H9 (cell line): ENCODE measurements at regions not wholly inside any gene's neighbourhood (a gene's known extent, or its start where the extent isn't known, plus 50 kb on each side); places are given as distances from the start of the nearest gene placed in this dataset.

ENCODE experiments used
- DNase-seq: peaks from one replicate; pipeline ENCODE4 v3.0.0-alpha.2; 2017
- H2AFZ ChIP-seq: one replicate; pipeline ENCODE4 v1.6.1; 2013; ENCODE audit warnings: mild to moderate bottlenecking, low read length, control low read depth, moderate library complexity
- H2AK5ac ChIP-seq: 2 replicates; pipeline ENCODE4 v1.6.1; 2013; ENCODE audit warnings: low read length, control low read depth, mixed read lengths; ENCODE audit not compliant: insufficient read length
- H2BK120ac ChIP-seq: one replicate; pipeline ENCODE4 v1.6.1; 2013; ENCODE audit warnings: low read depth, mild to moderate bottlenecking, low read length, control low read depth, inconsistent platforms; ENCODE audit not compliant: poor library complexity, severe bottlenecking
- H2BK12ac ChIP-seq: 2 replicates; pipeline ENCODE4 v1.6.1; 2013; ENCODE audit warnings: low read length, control low read depth, mixed read lengths, low read depth; ENCODE audit not compliant: insufficient read length
- H2BK15ac ChIP-seq: 2 replicates; pipeline ENCODE4 v1.6.1; 2013; ENCODE audit warnings: low read depth, low read length, control low read depth
- H2BK20ac ChIP-seq: one replicate; pipeline ENCODE4 v1.6.1; 2013; ENCODE audit warnings: low read depth, mild to moderate bottlenecking, low read length, control low read depth, inconsistent platforms; ENCODE audit not compliant: poor library complexity, severe bottlenecking
- H2BK5ac ChIP-seq: 2 replicates; pipeline ENCODE4 v1.6.1; 2013; ENCODE audit warnings: low read length, control low read depth, mixed read lengths; ENCODE audit not compliant: insufficient read length
- H3K14ac ChIP-seq: 2 replicates; pipeline ENCODE4 v1.6.1; 2013; ENCODE audit warnings: low read length, control low read depth; ENCODE audit not compliant: insufficient read depth
- H3K18ac ChIP-seq: 2 replicates; pipeline ENCODE4 v1.6.1; 2013; ENCODE audit warnings: low read depth, mild to moderate bottlenecking, mixed read lengths, low read length, control low read depth; ENCODE audit not compliant: insufficient read length
- H3K23ac ChIP-seq: 2 replicates; pipeline ENCODE4 v1.6.1; 2013; ENCODE audit warnings: low read length, control low read depth, mixed read lengths, low read depth; ENCODE audit not compliant: insufficient read length
- H3K23me2 ChIP-seq: 2 replicates; pipeline ENCODE4 v1.6.1; 2013; ENCODE audit warnings: low read depth, mild to moderate bottlenecking, mixed read lengths, low read length, control low read depth; ENCODE audit not compliant: insufficient read length, poor library complexity, severe bottlenecking
- H3K27ac ChIP-seq: 2 replicates; pipeline ENCODE4 v1.5.1; 2013; ENCODE audit warnings: low read length, control low read depth, mixed read lengths, low read depth; ENCODE audit not compliant: insufficient read length
- H3K27me3 ChIP-seq: 2 replicates; pipeline ENCODE4 v1.6.1; 2013; ENCODE audit warnings: low read length, control low read depth, inconsistent platforms; ENCODE audit not compliant: insufficient read depth
- H3K4ac ChIP-seq: 2 replicates; pipeline ENCODE4 v1.6.1; 2013; ENCODE audit warnings: low read depth, mild to moderate bottlenecking, control low read depth, inconsistent platforms, low read length, moderate library complexity
- H3K4me1 ChIP-seq: 2 replicates; pipeline ENCODE4 v1.6.1; 2013; ENCODE audit warnings: low read length, control low read depth, inconsistent platforms; ENCODE audit not compliant: insufficient read depth
- H3K4me2 ChIP-seq: 2 replicates; pipeline ENCODE4 v1.6.1; 2013; ENCODE audit warnings: low read length, control low read depth, mixed read lengths; ENCODE audit not compliant: insufficient read length, insufficient read depth
- H3K56ac ChIP-seq: 2 replicates; pipeline ENCODE4 v1.6.1; 2013; ENCODE audit warnings: low read depth, mild to moderate bottlenecking, mixed read lengths, low read length, control low read depth; ENCODE audit not compliant: insufficient read length
- H3K79me1 ChIP-seq: 2 replicates; pipeline ENCODE4 v1.6.1; 2013; ENCODE audit warnings: low read depth, mild to moderate bottlenecking, moderate library complexity, low read length, control low read depth, inconsistent platforms; ENCODE audit not compliant: insufficient read depth, poor library complexity, severe bottlenecking
- H3K79me2 ChIP-seq: 2 replicates; pipeline ENCODE4 v1.6.1; 2013; ENCODE audit warnings: low read length, control low read depth, inconsistent platforms; ENCODE audit not compliant: insufficient read depth
- H3K9ac ChIP-seq: 2 replicates; pipeline ENCODE4 v1.6.1; 2013; ENCODE audit warnings: low read length, control low read depth, mixed read lengths; ENCODE audit not compliant: insufficient read length; ENCODE audit errors: extremely low read depth
- H3K9me3 ChIP-seq: one replicate; pipeline ENCODE4 v1.6.1; 2013; ENCODE audit warnings: low read depth, low read length, inconsistent platforms; ENCODE audit not compliant: control insufficient read depth
- H3T11ph ChIP-seq: one replicate; pipeline ENCODE4 v1.6.1; 2013; ENCODE audit warnings: mild to moderate bottlenecking, low read length, control low read depth, inconsistent platforms
- H4K20me1 ChIP-seq: one replicate; pipeline ENCODE4 v1.6.1; 2013; ENCODE audit not compliant: control insufficient read depth, insufficient read length, insufficient read depth
- H4K5ac ChIP-seq: 2 replicates; pipeline ENCODE4 v1.6.1; 2013; ENCODE audit warnings: low read depth, mild to moderate bottlenecking, mixed read lengths, low read length, control low read depth; ENCODE audit not compliant: insufficient read length
- H4K8ac ChIP-seq: replicated peaks from 2 replicates; pipeline ENCODE4 v1.6.1; 2013; ENCODE audit warnings: low read length, control low read depth, mixed read lengths, low read depth; ENCODE audit not compliant: insufficient read length
- H4K91ac ChIP-seq: 2 replicates; pipeline ENCODE4 v1.6.1; 2013; ENCODE audit warnings: low read depth, mild to moderate bottlenecking, moderate library complexity, mixed read lengths, low read length, control low read depth; ENCODE audit not compliant: insufficient read length
- H3K27ac Mint-ChIP-seq, 3 experiments: 2 replicates in 2 of 3; 3 replicates in 1 of 3; pipeline ENCODE4 v1.8.0; 2020 to 2021; ENCODE audit warnings: mixed read lengths in 3 of 3, mild to moderate bottlenecking in 1 of 3, moderate library complexity in 1 of 3
- H3K27me3 Mint-ChIP-seq: 2 replicates; pipeline ENCODE4 v1.8.0; 2021; ENCODE audit warnings: low read depth, mild to moderate bottlenecking, moderate library complexity, mixed read lengths
- H3K36me3 Mint-ChIP-seq, 3 experiments: 2 replicates in 2 of 3; 3 replicates in 1 of 3; pipeline ENCODE4 v1.8.0; 2020 to 2021; ENCODE audit warnings: low read depth in 3 of 3, mixed read lengths in 3 of 3; ENCODE audit not compliant: insufficient read depth in 1 of 3
- H3K4me1 Mint-ChIP-seq, 2 experiments: 2 replicates each; pipeline ENCODE4 v1.8.0; 2020; ENCODE audit warnings: mixed read lengths in 2 of 2
- H3K4me3 Mint-ChIP-seq, 2 experiments: 2 replicates in 1 of 2; 3 replicates in 1 of 2; pipeline ENCODE4 v1.8.0; 2020 to 2021; ENCODE audit warnings: mild to moderate bottlenecking in 2 of 2, mixed read lengths in 2 of 2, moderate library complexity in 1 of 2
- H3K9me3 Mint-ChIP-seq, 2 experiments: 2 replicates in 1 of 2; 3 replicates in 1 of 2; pipeline ENCODE4 v1.8.0; 2020; ENCODE audit warnings: mild to moderate bottlenecking in 2 of 2, mixed read lengths in 2 of 2, moderate library complexity in 1 of 2
- WGBS: extraction: QIAGEN DNeasy Blood & Tissue Kit; methylation state at CpG from one replicate; pipeline ENCODE4 v1.1.7; 2013; ENCODE audit warnings: missing lambda C conversion rate, low lambda C conversion rate, mixed read lengths; ENCODE audit not compliant: insufficient read length; ENCODE audit errors: extremely low coverage; 5-methylcytosine and 5-hydroxymethylcytosine counted together
- TF ChIP-seq, protein P1 (sequence below): fragments of 200-600 bp; sonication (generic); conservative IDR thresholded peaks from 3 replicates; pipeline ENCODE4 v1.8.0; 2021; ENCODE audit warnings: antibody characterized with exemption, mild to moderate bottlenecking

DNA sequence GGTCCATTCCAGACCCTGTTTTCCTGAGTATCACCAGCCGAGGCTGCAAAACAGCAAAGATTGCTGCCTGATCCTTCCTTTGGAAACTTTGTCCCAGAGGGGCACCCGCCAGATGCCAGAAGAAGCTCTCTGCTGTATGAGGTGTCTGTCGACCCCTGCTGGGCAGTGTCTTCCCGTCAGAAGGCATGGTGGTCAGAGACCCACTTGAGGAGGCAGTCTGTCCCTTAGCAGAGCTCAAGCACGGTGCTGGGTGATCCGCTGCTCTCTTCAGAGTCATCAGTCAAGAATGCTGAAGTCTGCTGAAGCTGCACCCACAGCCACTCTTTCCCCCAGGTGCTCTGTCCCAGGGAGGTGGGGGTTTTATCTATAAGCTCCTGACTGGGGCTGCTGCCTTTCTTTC lies 1121.2 kb downstream of the NSUN3 start:
- no peak overlapping the region for H2BK120ac ChIP-seq
- H3K4me2 ChIP-seq = no peak overlapping the region
- no peak overlapping the region for H3T11ph ChIP-seq
- H3K27ac Mint-ChIP-seq = no peak overlapping the region
- no peak overlapping the region for H3K23ac ChIP-seq
- H3K9me3 Mint-ChIP-seq = peaks cover 0 to 2% of the 10 kb centered on the region in 2 experiments; a peak in 1 of 5 replicates
- no peak overlapping the region for H4K91ac ChIP-seq
- H3K36me3 Mint-ChIP-seq = no peaks in the 10 kb centered on the region; a peak in 1 of 7 replicates
- no peak overlapping the region for H4K5ac ChIP-seq
- H3K18ac ChIP-seq = no peak overlapping the region
- no peak overlapping the region for H3K14ac ChIP-seq
- no peaks in the 10 kb centered on the region for H3K27me3 ChIP-seq
- H3K23me2 ChIP-seq = no peaks in the 10 kb centered on the region
- no peak overlapping the region for H2BK15ac ChIP-seq
- no peaks in the 10 kb centered on the region for H4K20me1 ChIP-seq
- no peaks in the 10 kb centered on the region for H3K9me3 ChIP-seq
- H3K27me3 Mint-ChIP-seq = no peaks in the 10 kb centered on the region
- no peak overlapping the region for H2AFZ ChIP-seq
- no peaks in the 10 kb centered on the region for H3K4me1 Mint-ChIP-seq
- TF ChIP-seq, protein P1, sequence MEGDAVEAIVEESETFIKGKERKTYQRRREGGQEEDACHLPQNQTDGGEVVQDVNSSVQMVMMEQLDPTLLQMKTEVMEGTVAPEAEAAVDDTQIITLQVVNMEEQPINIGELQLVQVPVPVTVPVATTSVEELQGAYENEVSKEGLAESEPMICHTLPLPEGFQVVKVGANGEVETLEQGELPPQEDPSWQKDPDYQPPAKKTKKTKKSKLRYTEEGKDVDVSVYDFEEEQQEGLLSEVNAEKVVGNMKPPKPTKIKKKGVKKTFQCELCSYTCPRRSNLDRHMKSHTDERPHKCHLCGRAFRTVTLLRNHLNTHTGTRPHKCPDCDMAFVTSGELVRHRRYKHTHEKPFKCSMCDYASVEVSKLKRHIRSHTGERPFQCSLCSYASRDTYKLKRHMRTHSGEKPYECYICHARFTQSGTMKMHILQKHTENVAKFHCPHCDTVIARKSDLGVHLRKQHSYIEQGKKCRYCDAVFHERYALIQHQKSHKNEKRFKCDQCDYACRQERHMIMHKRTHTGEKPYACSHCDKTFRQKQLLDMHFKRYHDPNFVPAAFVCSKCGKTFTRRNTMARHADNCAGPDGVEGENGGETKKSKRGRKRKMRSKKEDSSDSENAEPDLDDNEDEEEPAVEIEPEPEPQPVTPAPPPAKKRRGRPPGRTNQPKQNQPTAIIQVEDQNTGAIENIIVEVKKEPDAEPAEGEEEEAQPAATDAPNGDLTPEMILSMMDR = no peak
- H2BK20ac ChIP-seq = no peak overlapping the region
- no peak overlapping the region for H4K8ac ChIP-seq
- H3K4ac ChIP-seq = no peak overlapping the region
- no CpG with 5 or more reads among the region's 6 CpGs for WGBS
- no peak overlapping the region for H2BK5ac ChIP-seq
- no peak overlapping the region for H2BK12ac ChIP-seq
- H3K4me3 Mint-ChIP-seq = no peak overlapping the region
- DNase-seq = peak; percentile 23
- no peaks in the 10 kb centered on the region for H3K4me1 ChIP-seq
- H3K79me1 ChIP-seq = no peaks in the 10 kb centered on the region
- H3K9ac ChIP-seq = no peak overlapping the region
- H3K27ac ChIP-seq = no peak overlapping the region
- no peaks in the 10 kb centered on the region for H3K79me2 ChIP-seq
- no peak overlapping the region for H2AK5ac ChIP-seq
- no peak overlapping the region for H3K56ac ChIP-seq
